Hypothalamus (tissue), 51 donors: ENCODE measurements at regions not wholly inside any gene's neighbourhood (a gene's known extent, or its start where the extent isn't known, plus 50 kb on each side); places are given as distances from the start of the nearest gene placed in this dataset.
A peak's percentile ranks its signal among the peaks of the same experiment; 100 is the strongest.
"Not testable (repeated sequence)": the region's sequence is repeated elsewhere in the genome, so short reads cannot be mapped to it uniquely, and the experiment has no call there.

Source experiments
- DNase-seq, 51 donors: peaks; one replicate each; lab custom pipeline; 2025; lab: John Stamatoyannopoulos, UW

DNA sequence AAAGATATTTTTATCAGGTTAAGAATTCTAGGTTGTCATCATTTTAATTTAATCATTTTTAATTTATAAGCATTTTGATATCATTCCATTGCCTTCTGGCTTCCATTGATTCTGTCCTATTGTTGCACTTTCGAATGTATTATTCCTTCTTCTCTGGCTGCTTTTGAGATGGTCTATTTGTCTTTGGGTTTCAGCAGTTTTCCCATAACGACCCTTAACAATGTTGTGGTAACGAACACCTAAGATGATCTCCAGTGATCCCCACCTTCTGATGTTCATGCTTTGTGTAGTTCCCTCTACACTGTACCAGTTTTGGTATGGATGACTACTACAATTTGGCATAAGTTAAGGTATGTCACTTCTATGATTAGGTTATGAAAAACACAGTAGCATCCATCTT is 59.9 kb downstream of the MINAR1 start:
- DNase-seq: no peak

DNA sequence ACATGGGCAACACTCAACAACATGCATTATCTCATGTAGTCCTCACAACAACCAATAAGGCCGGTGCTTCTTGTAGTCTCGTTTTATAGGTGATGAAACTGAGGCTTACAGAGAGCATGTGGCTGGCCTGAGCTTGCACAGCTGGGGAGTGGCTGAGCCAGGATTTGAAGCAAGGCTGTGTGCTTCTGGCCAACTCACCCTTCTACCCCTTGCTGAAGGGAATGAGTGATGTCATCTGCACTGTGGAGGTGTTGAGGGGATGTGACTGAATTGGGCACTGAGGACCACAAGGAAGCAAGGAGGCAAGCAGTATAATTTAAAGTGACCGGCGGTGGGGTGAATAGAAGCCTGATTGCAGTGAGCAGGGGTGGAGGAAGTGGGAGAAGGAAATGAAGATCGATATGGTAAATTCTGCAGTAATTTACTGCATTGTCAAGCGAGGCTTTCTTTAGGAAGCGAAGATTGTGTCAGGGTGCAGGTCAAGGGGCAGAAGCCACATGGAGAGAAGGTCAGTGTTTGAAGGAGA is 62.3 kb downstream of the MINAR1 start:
- no peak for DNase-seq

- DNase-seq: peak in 1 of 51 donors; percentile 62
These were observed 63.0 kb downstream of the MINAR1 start for GRCh38 chr15:79494963-79495755.

GRCh38 chr15:79495775-79496174 is 63.6 kb downstream of the MINAR1 start:
- DNase-seq: no peak

DNA sequence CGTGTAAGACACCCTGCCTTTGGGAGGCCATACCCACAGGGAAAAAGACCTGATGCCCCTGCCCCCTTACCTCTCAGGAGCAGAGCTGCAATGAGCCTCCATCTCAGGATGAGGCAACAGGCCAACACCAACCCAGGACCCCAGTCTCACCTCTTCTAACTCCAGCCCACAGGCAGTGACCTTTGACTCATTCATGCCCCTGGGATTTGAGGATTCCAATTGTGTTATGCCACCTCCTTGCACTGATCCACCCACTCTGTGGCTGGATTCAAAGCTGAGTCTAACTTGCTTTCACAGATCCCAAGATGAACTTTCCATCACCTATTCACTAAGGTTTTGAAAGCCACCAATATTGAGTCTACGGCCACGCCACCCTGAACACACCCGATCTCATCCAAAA is 64.7 kb downstream of the MINAR1 start:
- DNase-seq: no peak

- no peak for DNase-seq
These were observed 69.0 kb downstream of the MINAR1 start for GRCh38 chr15:79501086-79501485.

- no peak for DNase-seq
These were observed 73.8 kb downstream of the MINAR1 start for GRCh38 chr15:79505956-79506355.

DNA sequence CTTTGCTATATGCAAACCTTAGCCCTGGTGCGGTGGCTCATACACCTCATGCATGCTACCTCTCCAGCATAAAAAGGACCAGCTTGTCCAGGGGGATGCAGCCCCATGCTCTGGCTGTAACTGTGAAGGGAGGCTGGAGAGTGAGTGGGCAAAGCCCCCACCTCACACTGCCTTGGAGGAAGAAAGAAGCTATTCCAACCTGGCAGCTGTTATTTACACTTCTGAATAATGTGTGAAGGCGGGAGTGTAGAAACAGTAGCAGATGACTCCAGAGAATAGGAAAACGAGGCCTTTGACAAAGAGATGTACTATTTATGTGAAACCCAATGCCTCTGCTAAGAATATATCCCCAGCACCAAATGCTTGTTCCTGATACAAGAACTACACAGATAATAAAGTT is 80.7 kb downstream of the MINAR1 start:
- DNase-seq: not testable (repeated sequence)

- DNase-seq: no peak
These were observed 81.3 kb downstream of the MINAR1 start for GRCh38 chr15:79513417-79513816.

DNA sequence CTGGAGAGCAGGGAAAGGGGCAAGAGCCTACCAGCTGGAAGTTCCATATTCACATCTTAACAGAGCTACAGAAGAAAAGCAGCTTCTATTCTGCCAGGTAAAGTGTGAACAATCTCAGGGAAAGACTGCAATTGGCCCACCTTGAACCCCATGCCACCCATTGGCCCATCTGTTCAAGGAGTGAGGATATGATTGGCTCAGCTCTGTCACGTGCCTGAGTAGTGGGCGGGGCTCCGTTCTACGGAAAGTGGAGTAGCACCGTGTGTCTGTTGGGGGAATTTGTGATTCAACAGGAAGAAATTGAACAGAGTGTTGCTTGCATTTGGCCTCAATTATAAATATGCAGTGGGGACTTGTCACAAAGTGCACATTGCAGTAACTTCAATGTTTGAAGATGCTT is 81.8 kb downstream of the MINAR1 start:
- DNase-seq: no peak

DNA sequence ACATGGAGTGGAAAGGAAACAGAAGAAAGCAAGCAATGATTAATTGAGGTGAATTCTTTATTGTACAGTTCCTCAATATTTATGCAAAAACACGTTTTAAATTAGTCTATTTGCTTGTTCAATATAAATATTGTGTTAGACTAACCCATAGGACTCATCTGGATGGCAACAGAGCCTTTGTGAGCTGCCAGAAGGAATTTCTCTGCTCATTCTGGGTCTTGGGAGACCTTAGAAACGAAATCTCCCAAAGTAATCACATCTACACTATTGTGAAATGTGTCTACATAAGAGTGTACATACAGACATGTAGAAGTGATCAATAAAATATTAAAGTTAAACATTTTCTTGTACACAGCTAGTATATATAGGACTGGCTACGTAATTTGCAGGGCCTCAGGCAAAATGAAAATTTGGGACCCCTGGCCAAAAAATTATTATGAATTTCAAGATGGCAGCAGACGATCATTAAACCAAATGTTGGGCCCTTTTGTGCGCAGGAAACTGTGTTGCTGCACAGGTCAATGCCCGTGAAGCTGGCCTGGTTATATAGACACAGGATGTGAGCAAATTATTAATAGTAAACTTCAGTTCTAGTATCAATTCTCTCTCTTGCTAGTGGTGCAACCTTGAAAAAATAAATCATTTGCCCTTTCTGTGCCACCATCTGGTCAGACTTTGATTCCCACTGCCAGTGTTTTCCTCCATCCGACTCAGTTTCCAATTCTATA is 83.3 kb downstream of the MINAR1 start:
- no peak for DNase-seq

GRCh38 chr15:79516155-79516554 is 84.0 kb downstream of the MINAR1 start:
- DNase-seq: no peak

GRCh38 chr15:79516646-79517045 is 84.5 kb downstream of the MINAR1 start:
- no peak for DNase-seq

- no peak for DNase-seq
These were observed 87.5 kb downstream of the MINAR1 start for GRCh38 chr15:79519628-79520027.

DNA sequence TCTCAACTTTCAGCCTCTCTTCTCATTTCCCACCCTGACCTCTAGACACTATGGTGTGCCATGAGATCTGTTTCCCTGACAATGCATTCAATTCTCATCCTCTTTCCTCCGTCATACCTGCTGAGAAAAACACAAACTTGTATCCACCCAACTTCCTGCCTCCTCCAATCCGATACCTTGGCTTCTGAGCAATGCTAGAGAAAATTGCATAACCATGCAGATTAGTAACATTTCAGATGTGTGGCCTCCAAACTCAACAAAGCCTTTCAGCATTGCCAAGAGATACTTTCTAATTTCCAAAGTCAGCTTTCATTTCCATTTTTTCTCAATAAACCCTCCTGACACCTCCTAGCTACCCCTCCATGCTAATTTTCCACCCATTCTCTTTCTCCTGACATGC is 88.5 kb downstream of the MINAR1 start:
- DNase-seq: no peak

GRCh38 chr15:79522656-79523055 is 90.5 kb downstream of the MINAR1 start:
- DNase-seq: no peak

DNA sequence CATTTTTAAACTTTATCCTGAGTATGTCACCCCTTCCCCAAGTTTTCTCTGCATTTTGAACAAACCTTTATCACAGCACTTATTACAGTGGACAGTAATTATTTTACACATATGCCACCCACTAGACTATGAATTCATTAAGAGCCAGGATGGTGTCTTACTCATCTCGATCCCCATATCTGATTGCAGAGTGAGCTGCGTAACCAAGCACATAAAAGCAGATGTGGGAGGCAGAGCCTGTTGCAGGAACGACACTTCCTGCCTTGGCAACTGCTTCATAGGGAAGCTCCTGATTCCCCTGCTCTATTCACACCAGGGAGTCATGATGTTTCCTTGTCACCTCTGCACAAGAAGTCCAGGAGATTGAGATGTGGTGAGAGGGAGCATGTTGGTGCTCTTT is 91.1 kb downstream of the MINAR1 start:
- peak in 2 of 51 donors; percentile 1 to 23 for DNase-seq

- DNase-seq: no peak
These were observed 92.4 kb downstream of the MINAR1 start for GRCh38 chr15:79524531-79524930.

DNA sequence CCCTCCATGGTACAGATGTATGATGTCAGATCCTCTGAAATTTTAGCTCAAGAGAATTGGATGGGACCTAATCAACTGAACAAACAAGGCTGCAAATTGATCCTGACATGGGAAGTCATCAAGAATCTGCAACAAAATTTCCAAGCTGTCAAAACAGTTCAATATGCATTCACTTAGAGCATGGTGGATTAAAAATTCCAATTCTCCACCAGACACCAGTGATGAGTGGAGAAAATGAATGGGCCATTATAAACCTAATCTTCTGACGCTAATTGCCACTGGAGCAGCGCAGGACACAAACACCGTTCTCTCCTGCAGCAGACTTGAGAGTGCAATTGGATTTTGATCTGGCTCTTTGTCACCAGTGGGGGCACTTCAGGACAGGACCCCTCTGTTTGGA is 94.2 kb downstream of the MINAR1 start:
- no peak for DNase-seq

GRCh38 chr15:79527821-79528220 is 95.7 kb downstream of the MINAR1 start:
- no peak for DNase-seq

- DNase-seq: no peak
These were observed 97.1 kb downstream of the MINAR1 start for GRCh38 chr15:79529157-79529785.

GRCh38 chr15:79535536-79535935 is 103.4 kb downstream of the MINAR1 start:
- DNase-seq: no peak
